ENCODE measurements at regions not wholly inside any gene's neighbourhood (a gene's known extent, or its start where the extent isn't known, plus 50 kb on each side); places are given as distances from the start of the nearest gene placed in this dataset.
A peak's percentile ranks its signal among the peaks of the same experiment; 100 is the strongest.

DNA sequence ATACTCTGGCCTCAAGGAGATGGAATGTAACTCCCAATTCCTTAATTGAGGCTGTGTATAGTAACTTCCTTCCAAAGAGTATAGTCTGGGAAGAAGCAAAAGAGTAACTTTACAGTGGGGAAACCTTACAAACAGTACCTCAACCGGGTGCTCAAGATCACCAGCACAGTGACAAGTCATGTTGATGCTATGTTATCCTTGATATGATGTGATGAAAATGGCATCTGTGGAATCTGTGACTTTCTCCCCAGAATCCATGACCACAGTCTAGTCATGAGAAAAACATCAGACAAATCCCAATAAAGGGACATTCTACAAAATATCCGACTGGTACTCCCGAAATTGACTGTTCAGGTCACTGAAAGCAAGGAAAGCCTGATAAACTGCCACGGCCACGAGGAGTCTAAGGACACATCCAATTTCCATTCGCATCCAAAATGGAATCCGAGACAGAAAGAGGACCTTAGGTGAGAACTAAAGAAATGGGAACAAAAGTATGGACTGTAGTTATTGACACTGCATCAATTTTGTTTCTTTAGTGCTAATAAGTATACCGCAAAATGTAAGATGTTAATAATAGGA is 97.3 kb upstream of the FRMD6 start:
- no peak for ATAC-seq (ENCODE audit: low read depth)
- Mint-ChIP-seq H3K4me1 (peaks cover 3% of the 10 kb centered on the region), H3K27me3 (no peaks in the 10 kb centered on the region), H3K36me3 (no peaks in the 10 kb centered on the region), H3K4me3 (no peak overlapping the region), H3K9me3 (no peaks in the 10 kb centered on the region), H3K27ac (no peak overlapping the region)
- DNase-seq: no peak
- POLR2A ChIA-PET: no interaction called here

DNA sequence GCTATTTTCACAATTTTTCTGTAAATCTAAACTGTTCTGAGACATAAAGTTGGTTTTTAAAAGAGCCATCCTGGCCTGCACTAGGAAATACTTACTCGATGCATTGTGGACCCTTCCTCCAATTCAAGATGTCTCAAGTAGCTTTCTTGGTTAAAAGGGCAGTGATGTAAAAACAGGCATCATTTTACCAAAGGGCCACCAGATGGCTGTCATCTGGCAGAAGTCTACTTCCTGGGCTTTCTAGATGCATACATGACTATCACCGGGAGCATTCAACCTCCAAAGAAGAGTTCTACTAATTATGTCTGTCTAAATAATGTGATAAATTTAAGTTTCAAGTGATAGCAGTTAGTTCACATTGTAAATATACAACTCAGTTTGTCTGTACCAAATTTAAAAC is 96.8 kb upstream of the FRMD6 start:
- no peak overlapping the region for H3K4me3 Mint-ChIP-seq
- DNase-seq: no peak
- H3K9me3 Mint-ChIP-seq: no peaks in the 10 kb centered on the region
- POLR2A ChIA-PET: interaction anchor here (0.5 kb wide), 1 partner anchor 188 kb away, joined by 4 read pairs; no protein-coding TSS in a partner anchor
- peaks cover 3% of the 10 kb centered on the region for H3K4me1 Mint-ChIP-seq
- no peak overlapping the region for H3K27ac Mint-ChIP-seq
- H3K36me3 Mint-ChIP-seq: no peaks in the 10 kb centered on the region
- H3K27me3 Mint-ChIP-seq: no peaks in the 10 kb centered on the region
- no peak for ATAC-seq (ENCODE audit: low read depth)

DNA sequence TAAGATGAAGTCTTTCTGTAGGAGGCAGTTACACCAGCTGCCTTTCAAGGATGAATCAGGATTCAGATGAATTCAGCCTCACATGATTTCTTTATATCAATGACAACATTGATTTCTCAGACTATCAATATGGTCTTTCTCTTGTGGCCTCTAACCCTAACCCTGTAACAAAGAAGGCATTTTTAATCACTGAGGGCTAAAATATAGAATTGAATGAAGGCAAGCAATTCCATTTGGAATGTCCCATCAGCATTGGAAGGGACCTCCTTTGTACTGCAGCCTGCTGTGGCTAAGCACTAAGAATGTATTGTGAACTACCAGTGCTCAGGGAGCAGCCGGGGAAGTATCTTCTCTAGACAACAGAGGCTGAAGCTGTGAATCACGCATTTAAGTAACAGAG is 90.6 kb upstream of the FRMD6 start:
- H3K27me3 Mint-ChIP-seq: no peaks in the 10 kb centered on the region
- ATAC-seq (ENCODE audit: low read depth): no peak

DNA sequence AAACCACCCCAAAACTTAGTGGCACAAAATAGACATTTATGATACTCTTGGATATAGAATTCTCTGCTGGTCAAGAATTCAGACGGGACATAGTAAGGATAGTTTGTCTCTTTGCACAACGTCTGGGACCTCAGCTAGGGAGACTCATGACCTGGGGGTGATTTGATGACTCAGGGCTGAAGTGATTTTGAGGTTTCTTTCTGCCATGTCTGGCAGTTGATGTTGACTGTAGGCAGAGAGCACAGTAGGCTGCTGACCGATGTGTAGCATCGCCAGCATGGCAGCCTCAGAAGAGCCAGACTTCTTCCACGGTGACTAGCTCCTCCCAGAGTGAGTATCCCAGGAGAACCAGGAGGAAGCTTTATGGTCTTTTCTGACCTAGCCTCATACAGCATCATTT is 88.9 kb upstream of the FRMD6 start:
- H3K9me3 Mint-ChIP-seq: no peaks in the 10 kb centered on the region

More for the DNA sequence above, 90.6 kb upstream of the FRMD6 start:
- no peaks in the 10 kb centered on the region for H3K9me3 Mint-ChIP-seq
- POLR2A ChIA-PET: no interaction called here
- no peak overlapping the region for H3K4me3 Mint-ChIP-seq
- peaks cover 2% of the 10 kb centered on the region for H3K4me1 Mint-ChIP-seq
- DNase-seq: no peak
- H3K27ac Mint-ChIP-seq: no peak overlapping the region
- no peaks in the 10 kb centered on the region for H3K36me3 Mint-ChIP-seq

DNA sequence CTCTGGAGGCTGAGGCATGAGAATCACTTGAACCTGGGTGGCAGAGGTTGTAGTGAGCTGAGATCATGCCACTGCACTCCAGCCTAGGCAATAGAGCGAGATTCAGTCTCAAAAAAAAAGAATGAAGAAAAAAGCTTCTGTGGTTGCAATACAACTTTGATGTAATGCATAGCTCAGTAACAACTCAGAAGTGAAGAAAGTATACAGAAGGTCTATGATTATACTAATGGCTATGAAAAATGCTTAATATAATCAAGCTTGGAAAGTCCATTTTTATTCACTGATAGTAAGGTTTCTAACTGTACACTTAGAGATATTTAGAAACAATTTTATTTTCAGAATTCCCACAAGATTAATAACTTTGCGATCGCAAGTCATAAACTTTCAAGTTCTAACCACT is 88.2 kb upstream of the FRMD6 start:
- DNase-seq (no peak), ATAC-seq (ENCODE audit: low read depth) (no peak)
- H3K36me3 Mint-ChIP-seq: no peaks in the 10 kb centered on the region
- no peaks in the 10 kb centered on the region for H3K27me3 Mint-ChIP-seq
- no peak overlapping the region for H3K27ac Mint-ChIP-seq
- peaks cover 12% of the 10 kb centered on the region for H3K4me1 Mint-ChIP-seq
- H3K4me3 Mint-ChIP-seq: no peak overlapping the region
- POLR2A ChIA-PET: no interaction called here
- no peaks in the 10 kb centered on the region for H3K9me3 Mint-ChIP-seq

More for the DNA sequence above, 88.9 kb upstream of the FRMD6 start:
- ATAC-seq (ENCODE audit: low read depth): no peak
- Mint-ChIP-seq H3K27me3 (no peaks in the 10 kb centered on the region), H3K4me3 (no peak overlapping the region), H3K36me3 (no peaks in the 10 kb centered on the region), H3K27ac (no peak overlapping the region), H3K4me1 (peaks cover 12% of the 10 kb centered on the region)
- POLR2A ChIA-PET: no interaction called here
- DNase-seq: no peak

DNA sequence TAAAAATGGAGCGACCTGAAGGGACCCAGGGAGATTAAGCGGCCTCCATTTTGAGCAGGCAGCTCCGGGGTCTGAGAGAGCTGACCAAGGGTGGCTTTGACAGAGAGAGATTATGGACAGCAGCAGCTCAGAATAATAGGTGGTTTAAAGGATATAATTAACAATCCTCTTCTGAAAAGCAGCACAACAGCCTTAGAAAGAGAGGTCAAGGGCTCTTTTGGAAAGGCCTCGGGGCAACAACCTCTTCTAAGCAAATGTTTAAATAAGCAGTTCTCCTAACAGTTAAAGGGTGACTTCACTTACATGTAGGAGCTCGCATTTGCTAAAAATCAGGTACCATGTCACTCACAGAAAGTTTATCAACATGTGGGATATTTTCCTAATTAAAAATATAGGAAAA is 87.2 kb upstream of the FRMD6 start:
- Mint-ChIP-seq H3K36me3 (no peaks in the 10 kb centered on the region), H3K9me3 (no peaks in the 10 kb centered on the region), H3K4me1 (peaks cover 12% of the 10 kb centered on the region), H3K27me3 (no peaks in the 10 kb centered on the region), H3K4me3 (no peak overlapping the region), H3K27ac (no peak overlapping the region)
- DNase-seq: no peak
- POLR2A ChIA-PET: no interaction called here
- no peak for ATAC-seq (ENCODE audit: low read depth)

DNA sequence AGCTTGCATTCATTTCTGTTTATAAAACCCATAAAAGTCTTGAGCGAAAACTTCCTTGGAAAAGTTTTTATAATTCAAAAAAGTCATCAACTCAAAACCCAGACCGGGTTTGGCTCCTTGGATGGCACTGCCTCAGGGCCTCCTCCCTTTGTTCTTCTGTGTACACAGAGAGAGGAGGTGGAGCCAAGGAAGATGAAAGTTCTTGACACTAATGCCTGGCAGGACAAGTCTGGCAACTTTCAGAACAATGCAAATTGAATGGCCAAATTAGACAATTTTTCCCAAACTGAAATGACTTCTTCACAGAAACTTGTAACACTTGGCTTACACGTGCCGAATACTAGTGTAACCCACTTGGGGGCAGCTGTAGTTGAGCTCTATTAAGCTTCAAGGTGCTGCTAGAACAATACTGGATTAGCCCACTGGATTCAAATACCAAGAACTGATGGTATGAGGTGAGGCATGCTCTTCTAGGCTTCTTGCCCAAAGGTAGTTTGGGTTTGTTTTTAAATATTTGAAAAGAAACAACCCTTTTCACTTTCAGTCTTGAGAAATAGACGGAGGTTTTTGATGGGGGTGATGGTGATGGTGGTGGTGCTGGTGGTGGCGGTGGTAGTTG is 86.6 kb upstream of the FRMD6 start:
- Mint-ChIP-seq H3K4me3 (no peak overlapping the region), H3K27ac (no peak overlapping the region)
- no peak for ATAC-seq (ENCODE audit: low read depth)

DNA sequence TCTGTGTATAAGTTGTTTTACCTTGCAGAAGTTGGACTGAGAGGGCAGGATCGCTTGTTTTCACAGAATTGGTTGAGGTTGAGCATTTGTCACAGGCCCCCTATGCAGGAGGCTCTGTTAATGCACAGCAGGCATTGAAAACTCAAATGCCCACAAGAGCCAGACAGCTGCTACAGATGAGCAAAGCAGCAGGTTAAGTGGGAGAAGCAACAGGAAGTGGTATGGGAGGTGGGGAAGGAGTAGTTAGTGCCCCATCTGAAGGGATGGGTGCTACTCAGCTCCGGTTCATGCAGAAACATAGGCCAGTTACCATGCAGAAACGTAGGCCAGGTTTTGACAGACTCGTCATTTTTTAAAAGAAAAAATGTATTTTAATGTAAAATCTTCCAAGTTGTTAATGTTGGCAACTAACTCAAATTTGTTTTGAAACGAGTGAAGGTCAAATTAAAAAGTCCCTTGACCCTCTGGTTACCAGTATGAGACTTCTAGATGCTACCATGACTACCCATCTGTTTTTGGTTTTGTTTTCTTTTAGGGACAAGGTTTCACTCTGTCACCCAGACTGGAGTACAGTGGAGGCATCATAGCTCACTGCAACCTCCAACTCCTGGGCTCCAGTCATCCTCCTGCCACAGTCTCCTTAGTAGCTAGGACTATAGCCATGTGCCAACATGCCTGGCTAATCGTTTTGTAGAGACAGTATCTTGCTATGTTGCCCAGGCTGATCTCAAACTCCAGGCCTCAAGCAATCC is 84.7 kb upstream of the FRMD6 start:
- H3K36me3 Mint-ChIP-seq: no peaks in the 10 kb centered on the region
- H3K4me1 Mint-ChIP-seq: peaks cover 12% of the 10 kb centered on the region
- H3K27ac Mint-ChIP-seq: peak overlapping the region; percentile 34
- POLR2A ChIA-PET: no interaction called here
- no peaks in the 10 kb centered on the region for H3K27me3 Mint-ChIP-seq
- ATAC-seq (ENCODE audit: low read depth) (peak; percentile 92), DNase-seq (peak; percentile 30)
- no peaks in the 10 kb centered on the region for H3K9me3 Mint-ChIP-seq
- peak overlapping the region; percentile 15 for H3K4me3 Mint-ChIP-seq

More for the DNA sequence above, 86.6 kb upstream of the FRMD6 start:
- H3K27me3 Mint-ChIP-seq: no peaks in the 10 kb centered on the region
- H3K4me1 Mint-ChIP-seq: peaks cover 12% of the 10 kb centered on the region
- DNase-seq: no peak
- no peaks in the 10 kb centered on the region for H3K36me3 Mint-ChIP-seq
- H3K9me3 Mint-ChIP-seq: no peaks in the 10 kb centered on the region
- POLR2A ChIA-PET: no interaction called here

DNA sequence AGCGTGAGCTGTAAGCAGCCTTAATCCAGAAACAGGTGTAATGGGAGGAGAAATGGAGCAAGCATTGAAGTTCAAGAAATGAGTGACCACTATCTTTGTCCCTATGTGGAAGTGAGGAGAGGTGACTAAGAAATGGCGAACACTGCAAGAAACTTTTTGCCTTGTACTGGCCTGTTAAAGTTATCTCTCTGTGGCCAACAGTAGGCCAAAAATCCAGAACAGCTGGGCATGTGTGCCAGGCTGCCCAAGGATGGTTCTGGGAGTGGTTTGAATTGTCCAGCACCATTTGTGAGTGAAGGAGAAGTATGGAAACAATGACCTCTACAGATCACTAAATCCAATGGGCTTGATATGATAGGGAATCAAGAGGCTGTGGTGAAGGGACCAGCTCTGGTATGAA is 83.3 kb upstream of the FRMD6 start:
- Mint-ChIP-seq H3K9me3 (no peaks in the 10 kb centered on the region), H3K36me3 (no peaks in the 10 kb centered on the region), H3K27me3 (peaks cover 6% of the 10 kb centered on the region), H3K4me1 (peaks cover 15% of the 10 kb centered on the region), H3K4me3 (no peak overlapping the region), H3K27ac (no peak overlapping the region)
- DNase-seq: no peak
- POLR2A ChIA-PET: no interaction called here
- no peak for ATAC-seq (ENCODE audit: low read depth)

DNA sequence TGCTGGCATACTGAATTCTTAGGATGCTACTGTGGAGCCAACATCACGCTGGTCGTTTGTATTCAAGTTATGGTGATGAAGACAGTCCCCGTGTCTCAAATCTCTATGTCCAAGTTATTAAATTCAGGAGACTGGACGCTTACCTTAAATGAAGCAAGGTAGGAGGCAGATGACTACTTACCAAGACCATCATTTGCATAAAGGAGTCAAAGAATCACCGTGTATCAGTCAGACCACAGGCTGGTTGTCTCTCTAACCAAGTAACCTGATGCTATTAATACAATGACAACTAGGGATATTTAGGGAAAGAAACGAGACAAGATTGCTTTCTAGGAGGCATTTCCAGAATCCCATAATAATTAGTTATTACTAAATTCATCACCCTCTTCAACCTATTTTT is 78.1 kb upstream of the FRMD6 start:
- peaks cover 12% of the 10 kb centered on the region for H3K4me1 Mint-ChIP-seq
- peak overlapping the region; percentile 10 for H3K4me3 Mint-ChIP-seq
- no peaks in the 10 kb centered on the region for H3K36me3 Mint-ChIP-seq
- H3K27ac Mint-ChIP-seq: no peak overlapping the region
- POLR2A ChIA-PET: no interaction called here
- ATAC-seq (ENCODE audit: low read depth) (no peak), DNase-seq (no peak)
- no peaks in the 10 kb centered on the region for H3K9me3 Mint-ChIP-seq
- H3K27me3 Mint-ChIP-seq: peaks cover 31% of the 10 kb centered on the region

DNA sequence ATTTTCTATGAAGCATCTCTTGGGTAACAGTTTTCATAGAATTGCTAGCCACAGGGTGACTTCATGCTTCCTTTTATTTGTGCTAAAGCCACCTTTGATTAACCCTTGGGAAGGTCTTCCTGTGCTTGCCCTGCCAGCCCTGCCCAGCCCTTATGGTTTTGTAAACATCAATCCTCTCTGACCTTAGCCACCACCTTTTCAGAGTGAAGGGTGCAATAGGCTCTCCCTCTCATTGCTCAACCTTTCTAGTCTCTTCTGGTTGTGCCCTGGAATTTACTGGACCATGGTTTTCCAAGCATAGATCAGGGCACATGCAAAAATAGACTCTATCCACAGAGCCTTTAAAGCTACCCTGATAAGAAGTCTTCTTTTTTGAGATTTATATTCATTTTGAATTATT is 77.7 kb upstream of the FRMD6 start:
- Mint-ChIP-seq H3K36me3 (no peaks in the 10 kb centered on the region), H3K4me1 (peaks cover 12% of the 10 kb centered on the region), H3K9me3 (no peaks in the 10 kb centered on the region)

DNA sequence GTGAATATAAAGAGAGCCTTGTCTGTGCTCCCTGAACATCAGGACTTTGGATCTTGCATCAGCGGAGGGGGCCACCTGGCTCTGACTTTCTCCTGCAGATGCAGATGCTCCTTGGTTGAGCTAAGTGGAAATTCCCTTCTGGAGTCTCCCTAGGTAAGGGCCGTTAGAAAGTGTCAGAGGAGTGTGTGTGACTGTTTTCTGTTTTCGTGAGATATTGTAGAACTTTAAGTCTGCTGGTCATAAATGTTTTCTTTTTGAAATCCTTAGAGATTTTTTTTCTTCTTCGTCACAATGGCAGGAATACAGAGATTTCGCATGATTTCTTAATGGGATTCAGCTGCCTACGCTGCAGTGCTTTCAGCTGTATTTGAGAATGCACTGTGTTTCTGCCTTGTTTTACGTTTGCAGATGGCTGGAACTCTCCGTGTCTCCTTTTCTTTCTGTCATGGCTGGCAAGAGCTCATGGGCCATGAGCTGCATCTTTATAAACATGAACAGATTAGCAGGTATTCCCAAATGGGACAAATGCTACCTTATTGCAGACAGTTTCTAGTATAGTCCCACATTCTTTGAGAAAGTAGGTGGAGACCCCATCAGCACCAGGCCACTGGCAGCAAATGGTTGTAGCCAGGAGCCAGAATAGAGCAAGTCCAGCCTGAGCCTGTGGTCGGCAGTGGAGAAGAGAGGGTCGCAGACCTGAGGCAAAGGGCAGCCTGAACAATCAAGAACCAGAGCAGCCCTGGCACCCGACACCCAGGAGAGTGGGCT is 76.2 kb upstream of the FRMD6 start:
- Mint-ChIP-seq H3K9me3 (no peaks in the 10 kb centered on the region), H3K4me3 (no peak overlapping the region), H3K27ac (no peak overlapping the region), H3K4me1 (peaks cover 12% of the 10 kb centered on the region), H3K36me3 (no peaks in the 10 kb centered on the region), H3K27me3 (peaks cover 43% of the 10 kb centered on the region)
- POLR2A ChIA-PET: no interaction called here
- ATAC-seq (ENCODE audit: low read depth) (no peak), DNase-seq (no peak)

More for the DNA sequence above, 77.7 kb upstream of the FRMD6 start:
- H3K27me3 Mint-ChIP-seq: peaks cover 32% of the 10 kb centered on the region
- no peak for ATAC-seq (ENCODE audit: low read depth)
- no peak for DNase-seq
- H3K27ac Mint-ChIP-seq: no peak overlapping the region
- H3K4me3 Mint-ChIP-seq: peak overlapping the region; percentile 10
- POLR2A ChIA-PET: no interaction called here

DNA sequence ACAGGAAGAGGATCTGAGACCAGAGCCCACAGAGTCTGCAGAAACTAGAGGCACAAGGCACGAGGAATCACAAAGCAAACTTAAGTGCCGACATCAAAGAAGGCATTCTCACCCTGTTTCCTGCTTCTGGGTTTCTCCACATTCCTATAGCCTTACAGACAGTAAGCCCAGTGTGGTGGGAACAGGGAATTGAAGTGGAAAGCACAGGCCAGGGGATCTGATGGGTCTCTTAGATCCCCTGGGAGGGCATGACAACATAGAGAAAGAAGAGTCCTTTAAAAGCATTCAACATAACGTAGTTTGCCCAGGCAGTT is 75.6 kb upstream of the FRMD6 start:
- DNase-seq (no peak), ATAC-seq (ENCODE audit: low read depth) (no peak)
- POLR2A ChIA-PET: no interaction called here
- H3K27me3 Mint-ChIP-seq: peaks cover 46% of the 10 kb centered on the region
- H3K4me1 Mint-ChIP-seq: peaks cover 12% of the 10 kb centered on the region
- H3K9me3 Mint-ChIP-seq: no peaks in the 10 kb centered on the region
- H3K4me3 Mint-ChIP-seq: no peak overlapping the region
- H3K27ac Mint-ChIP-seq: no peak overlapping the region
- H3K36me3 Mint-ChIP-seq: no peaks in the 10 kb centered on the region

DNA sequence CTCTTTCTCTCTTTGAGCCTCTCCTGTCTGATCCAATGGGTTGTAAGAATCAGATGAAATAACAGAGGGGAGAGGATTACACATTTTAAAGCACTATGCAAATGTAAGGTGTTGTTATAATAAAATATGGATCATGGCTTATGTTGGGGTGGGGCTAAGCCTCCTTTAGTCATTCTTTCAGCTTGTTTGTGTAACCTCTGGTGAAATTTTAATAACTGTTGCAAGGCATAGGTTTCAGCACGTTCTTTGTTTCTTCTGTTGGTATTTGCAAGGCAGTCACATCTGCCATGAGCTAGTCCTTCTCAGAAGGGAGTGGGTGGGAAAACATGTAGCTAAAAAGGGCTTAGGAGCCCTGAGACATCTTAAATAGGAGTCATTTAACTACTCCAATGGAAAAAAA is 74.8 kb upstream of the FRMD6 start:
- H3K9me3 Mint-ChIP-seq: no peaks in the 10 kb centered on the region
- no peak overlapping the region for H3K4me3 Mint-ChIP-seq
- DNase-seq (no peak), ATAC-seq (ENCODE audit: low read depth) (no peak)
- POLR2A ChIA-PET: no interaction called here
- no peaks in the 10 kb centered on the region for H3K36me3 Mint-ChIP-seq
- peaks cover 50% of the 10 kb centered on the region for H3K27me3 Mint-ChIP-seq
- H3K27ac Mint-ChIP-seq: no peak overlapping the region
- peaks cover 12% of the 10 kb centered on the region for H3K4me1 Mint-ChIP-seq

All from activated naive CD8-positive, alpha-beta T cell treated with anti-CD3 and anti-CD28 coated beads, Interleukin-2, amount 10 ng/mL, durations not matched to agents 7 days and 5 days (primary cell).